Endothelial cell (in vitro differentiated cells): ENCODE measurements at regions not wholly inside any gene's neighbourhood (a gene's known extent, or its start where the extent isn't known, plus 50 kb on each side); places are given as distances from the start of the nearest gene placed in this dataset.

Source experiments
- DNase-seq: peaks from one replicate; pipeline ENCODE4 v3.0.0; 2021; ENCODE audit warnings: low spot score
- H3K27ac Mint-ChIP-seq: one replicate; pipeline ENCODE4 v1.8.0; 2021; ENCODE audit warnings: mixed read lengths, inconsistent platforms; ENCODE audit not compliant: unreplicated experiment
- H3K27me3 Mint-ChIP-seq: one replicate; pipeline ENCODE4 v1.8.0; 2021; ENCODE audit warnings: mild to moderate bottlenecking, moderate library complexity, mixed read lengths, inconsistent platforms; ENCODE audit not compliant: unreplicated experiment
- H3K36me3 Mint-ChIP-seq: one replicate; pipeline ENCODE4 v1.8.0; 2021; ENCODE audit warnings: mild to moderate bottlenecking, low read depth, mixed read lengths, inconsistent platforms; ENCODE audit not compliant: unreplicated experiment
- H3K4me1 Mint-ChIP-seq: one replicate; pipeline ENCODE4 v1.8.0; 2021; ENCODE audit warnings: mild to moderate bottlenecking, mixed read lengths, inconsistent platforms; ENCODE audit not compliant: unreplicated experiment
- H3K4me3 Mint-ChIP-seq: one replicate; pipeline ENCODE4 v1.8.0; 2021; ENCODE audit warnings: mild to moderate bottlenecking, mixed read lengths, inconsistent platforms; ENCODE audit not compliant: unreplicated experiment
- H3K9me3 Mint-ChIP-seq: one replicate; pipeline ENCODE4 v1.8.0; 2021; ENCODE audit warnings: mixed read lengths, inconsistent platforms; ENCODE audit not compliant: unreplicated experiment
- CTCF ChIP-seq: fragments of 200-600 bp; sonication (generic); IDR thresholded peaks from one replicate; pipeline ENCODE4 v1.5.0; 2021; ENCODE audit warnings: antibody characterized with exemption; ENCODE audit not compliant: unreplicated experiment

- Mint-ChIP-seq H3K4me3 (no peak overlapping the region), H3K36me3 (no peaks in the 10 kb centered on the region), H3K4me1 (peaks cover 34% of the 10 kb centered on the region), H3K27me3 (no peaks in the 10 kb centered on the region), H3K27ac (no peak overlapping the region), H3K9me3 (no peaks in the 10 kb centered on the region)
- DNase-seq, result no peak
- TF ChIP-seq CTCF, result no peak
Observed at GRCh38 chr5:60263346-60263745, 369.8 kb upstream of the PDE4D start.

- H3K4me1 Mint-ChIP-seq, result peaks cover 34% of the 10 kb centered on the region
- no peak overlapping the region for H3K27ac Mint-ChIP-seq
- no peaks in the 10 kb centered on the region for H3K36me3 Mint-ChIP-seq
- H3K9me3 Mint-ChIP-seq, result no peaks in the 10 kb centered on the region
- no peaks in the 10 kb centered on the region for H3K27me3 Mint-ChIP-seq
- no peak for TF ChIP-seq CTCF
- H3K4me3 Mint-ChIP-seq, result no peak overlapping the region
- DNase-seq, result no peak
Observed at GRCh38 chr5:60262576-60263295, 369.2 kb upstream of the PDE4D start.

GRCh38 chr5:60261732-60262131 lies 368.2 kb upstream of the PDE4D start:
- no peaks in the 10 kb centered on the region for H3K36me3 Mint-ChIP-seq
- H3K9me3 Mint-ChIP-seq, result no peaks in the 10 kb centered on the region
- peaks cover 34% of the 10 kb centered on the region for H3K4me1 Mint-ChIP-seq
- H3K27me3 Mint-ChIP-seq, result no peaks in the 10 kb centered on the region
- no peak for DNase-seq
- H3K27ac Mint-ChIP-seq, result no peak overlapping the region
- H3K4me3 Mint-ChIP-seq, result no peak overlapping the region
- no peak for TF ChIP-seq CTCF

GRCh38 chr5:60260658-60261057 lies 367.1 kb upstream of the PDE4D start:
- no peaks in the 10 kb centered on the region for H3K36me3 Mint-ChIP-seq
- H3K4me1 Mint-ChIP-seq, result peaks cover 30% of the 10 kb centered on the region
- no peak overlapping the region for H3K4me3 Mint-ChIP-seq
- no peak for TF ChIP-seq CTCF
- H3K27me3 Mint-ChIP-seq, result no peaks in the 10 kb centered on the region
- DNase-seq, result no peak
- H3K9me3 Mint-ChIP-seq, result no peaks in the 10 kb centered on the region
- no peak overlapping the region for H3K27ac Mint-ChIP-seq

GRCh38 chr5:60259730-60260129 lies 366.2 kb upstream of the PDE4D start:
- Mint-ChIP-seq H3K27ac (no peak overlapping the region), H3K4me1 (peaks cover 23% of the 10 kb centered on the region), H3K4me3 (no peak overlapping the region), H3K36me3 (no peaks in the 10 kb centered on the region), H3K27me3 (no peaks in the 10 kb centered on the region), H3K9me3 (no peaks in the 10 kb centered on the region)
- DNase-seq, result no peak
- TF ChIP-seq CTCF, result no peak
